Fibroblast of skin of scalp (primary cell): ENCODE measurements at regions not wholly inside any gene's neighbourhood (a gene's known extent, or its start where the extent isn't known, plus 50 kb on each side); places are given as distances from the start of the nearest gene placed in this dataset.
"Not testable (repeated sequence)": the region's sequence is repeated elsewhere in the genome, so short reads cannot be mapped to it uniquely, and the experiment has no call there.

Experiments
- DNase-seq: peaks from one replicate; pipeline ENCODE4 v3.0.0-alpha.2; 2013

DNA sequence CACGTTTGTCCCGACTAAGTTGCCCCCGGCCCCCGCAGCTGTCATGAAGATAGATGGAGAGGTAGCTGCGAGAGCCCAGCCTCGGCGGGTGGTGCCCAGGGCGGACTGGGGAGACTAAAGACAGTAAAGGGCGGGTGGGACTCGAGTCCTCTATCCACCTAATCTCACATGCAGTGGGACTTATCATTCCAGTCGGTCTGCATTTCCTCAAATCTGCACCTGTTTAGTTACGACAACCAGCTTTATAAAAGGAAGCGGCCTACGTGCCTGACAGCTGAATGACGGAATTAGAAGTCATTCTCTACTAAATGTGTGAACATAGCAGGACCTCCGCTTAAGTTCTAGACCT, 109.8 kb upstream of the EGLN3 start:
- no peak for DNase-seq

DNA sequence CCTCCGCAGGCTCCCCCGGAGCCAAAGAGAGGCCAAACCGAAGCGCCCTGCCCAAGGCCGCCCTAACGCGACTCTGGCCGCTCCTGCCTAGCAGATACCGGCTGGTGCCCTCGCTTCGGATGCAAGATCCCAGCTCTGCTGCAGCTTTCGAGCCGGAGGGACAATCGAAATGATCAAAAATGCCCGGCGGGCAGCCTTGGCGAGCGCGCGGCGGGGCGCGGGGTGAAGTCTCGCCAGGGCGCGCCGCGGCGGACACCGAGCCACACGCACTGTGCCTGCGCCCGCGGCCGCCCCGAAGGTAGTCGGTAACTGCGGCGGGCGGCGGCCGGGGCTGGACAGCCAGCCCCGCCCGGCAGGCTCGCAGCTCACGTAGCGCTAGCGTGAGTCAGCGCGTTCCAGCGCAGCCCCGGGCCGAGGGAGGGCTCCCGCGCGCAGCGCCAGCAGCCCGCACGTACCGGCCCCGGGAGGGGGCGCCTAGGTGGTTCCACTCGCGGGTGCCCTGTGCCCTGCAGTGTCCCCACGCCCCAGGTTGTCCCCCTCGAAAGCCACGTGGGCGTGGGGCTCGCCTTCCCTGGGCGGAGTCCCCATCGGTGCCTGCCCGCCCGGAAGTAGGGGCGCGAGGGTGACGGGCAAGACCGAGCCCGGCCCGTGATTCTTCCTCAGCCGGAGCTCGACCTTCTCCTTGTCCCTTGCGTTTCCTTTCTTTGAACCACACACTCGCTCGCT, 109.2 kb upstream of the EGLN3 start:
- peak; percentile 85 for DNase-seq

DNA sequence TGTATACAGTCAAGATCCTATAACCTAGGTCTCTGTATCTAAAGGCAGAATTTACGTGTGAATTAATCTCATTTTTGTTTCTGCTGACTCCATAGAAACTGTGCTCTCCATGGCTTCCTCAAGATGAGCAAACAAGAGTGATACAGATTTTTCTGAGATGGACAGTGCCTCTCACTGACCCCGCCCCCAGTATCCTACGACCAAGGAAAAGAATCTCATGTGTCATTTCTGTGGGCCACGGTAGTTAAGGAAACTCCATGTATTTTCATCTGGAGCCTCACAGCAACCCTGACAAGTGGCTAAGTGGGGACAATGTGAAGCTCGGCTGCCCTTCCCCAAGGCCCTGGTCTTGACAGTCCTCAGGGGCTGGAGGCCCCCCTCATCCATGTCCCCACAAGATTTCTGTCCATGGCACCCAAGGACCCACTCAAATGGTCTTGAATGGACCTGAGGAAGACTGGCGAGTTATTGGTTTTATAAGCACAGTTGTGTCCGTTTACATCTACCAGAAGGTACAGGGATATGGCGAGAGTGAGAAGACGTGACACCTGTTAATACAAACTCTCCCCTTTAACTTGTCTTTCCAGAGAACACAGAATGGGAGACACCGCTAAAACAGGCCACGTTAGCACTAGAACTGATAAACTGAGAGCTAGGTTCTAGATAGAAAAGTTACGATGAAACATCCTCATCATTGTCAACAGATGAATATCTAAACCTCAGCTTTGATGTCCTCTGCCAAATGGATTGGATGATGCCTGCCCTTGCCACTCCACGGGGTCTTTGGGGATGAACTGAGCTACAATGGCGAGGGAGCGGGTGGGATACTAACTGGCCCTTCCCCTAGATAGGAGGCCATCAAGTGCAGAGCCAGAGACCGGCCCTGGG, 108.4 kb upstream of the EGLN3 start:
- DNase-seq, result peak; percentile 20

DNA sequence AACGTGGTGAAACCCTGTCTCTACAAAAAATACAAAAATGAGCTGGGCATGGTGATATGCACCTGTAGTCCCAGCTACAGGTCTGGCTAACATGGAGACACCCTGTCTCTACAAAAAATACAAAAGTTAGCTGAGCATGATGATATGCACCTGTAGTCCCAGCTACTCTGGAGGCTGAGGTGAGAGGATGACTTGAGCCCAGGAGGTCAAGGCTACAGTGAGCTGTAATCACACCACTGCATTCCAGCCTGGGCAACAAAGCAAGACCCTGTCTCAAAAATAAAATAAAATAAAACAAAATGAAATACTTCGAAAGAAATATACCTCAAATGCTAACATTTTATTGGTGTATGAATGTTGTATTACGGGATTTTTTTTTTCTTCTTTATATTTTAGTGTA, 107.6 kb upstream of the EGLN3 start:
- no peak for DNase-seq

DNA sequence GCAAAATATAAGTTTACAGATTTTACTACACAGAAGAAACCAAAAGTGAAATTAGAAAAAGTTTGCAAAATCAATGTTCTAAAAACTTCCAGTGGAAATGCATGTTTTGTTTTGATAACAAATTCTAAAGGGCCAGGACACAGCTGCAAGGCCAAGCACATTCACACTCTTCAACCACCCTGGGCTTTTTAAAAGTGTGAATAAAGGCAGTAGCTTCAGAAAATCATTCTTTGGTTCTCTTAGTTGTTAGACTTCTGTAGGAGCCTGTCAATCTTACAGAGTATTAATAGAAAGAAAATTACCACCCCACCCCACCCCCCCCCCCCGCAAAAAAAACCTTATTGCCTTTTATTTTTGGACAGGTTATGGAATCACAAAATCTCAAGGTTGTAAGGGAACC, 105.2 kb upstream of the EGLN3 start:
- DNase-seq, result no peak

DNA sequence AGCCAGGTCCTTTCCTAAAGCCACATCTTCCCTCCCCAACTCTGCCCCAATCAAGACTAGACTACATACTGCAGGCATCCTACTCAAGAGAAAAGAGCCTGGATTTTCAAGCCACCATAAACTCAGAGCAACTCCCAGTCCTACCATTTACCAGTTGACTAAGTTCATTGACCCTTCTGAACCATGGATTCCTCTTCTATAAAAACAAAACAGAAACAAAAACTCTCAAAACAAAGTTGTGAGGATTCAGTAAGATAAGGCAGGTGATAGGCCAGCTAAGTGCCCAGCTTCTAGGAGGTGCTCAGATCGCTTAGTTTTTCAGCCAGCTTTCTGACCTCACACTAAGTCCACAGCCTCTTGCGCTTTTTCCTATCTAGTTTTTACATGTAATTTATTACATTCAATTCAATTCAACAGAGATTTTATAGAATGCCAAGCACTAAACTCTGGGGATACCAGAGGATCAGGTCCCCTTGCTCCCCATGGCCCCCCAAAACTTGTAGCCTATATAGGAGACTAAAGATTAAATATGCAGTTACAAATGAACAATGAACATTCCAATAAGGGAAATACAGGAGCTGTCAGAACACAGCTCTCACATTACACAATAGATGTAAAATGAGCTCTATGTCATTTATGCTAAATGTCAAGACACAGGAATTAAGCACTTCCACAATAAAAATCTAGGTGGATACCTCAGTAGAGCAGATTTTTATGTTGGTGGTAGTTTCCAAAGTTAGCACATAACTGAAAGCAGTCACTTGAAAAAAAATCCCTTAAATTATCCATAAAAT, 104.5 kb upstream of the EGLN3 start:
- DNase-seq, result no peak

DNA sequence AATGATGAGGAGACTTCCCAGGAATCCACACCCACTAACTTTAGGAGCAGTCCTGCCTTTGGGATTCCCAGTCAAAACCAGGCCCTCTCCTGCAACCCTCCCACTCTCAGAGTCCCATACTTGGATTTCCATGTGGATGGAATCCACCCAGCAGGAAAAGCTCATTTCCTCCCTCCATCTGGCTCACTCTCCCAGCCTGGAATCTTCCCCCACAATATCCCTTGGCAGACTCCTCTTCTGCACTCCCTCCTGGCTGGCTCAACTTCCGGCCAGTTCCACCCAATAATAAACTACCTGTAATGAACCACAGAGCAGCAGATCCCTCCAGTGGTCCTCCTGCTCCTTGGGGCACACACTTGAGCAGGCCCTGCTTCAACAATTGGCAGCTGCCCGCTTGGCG, 102.8 kb upstream of the EGLN3 start:
- peak; percentile 20 for DNase-seq

DNA sequence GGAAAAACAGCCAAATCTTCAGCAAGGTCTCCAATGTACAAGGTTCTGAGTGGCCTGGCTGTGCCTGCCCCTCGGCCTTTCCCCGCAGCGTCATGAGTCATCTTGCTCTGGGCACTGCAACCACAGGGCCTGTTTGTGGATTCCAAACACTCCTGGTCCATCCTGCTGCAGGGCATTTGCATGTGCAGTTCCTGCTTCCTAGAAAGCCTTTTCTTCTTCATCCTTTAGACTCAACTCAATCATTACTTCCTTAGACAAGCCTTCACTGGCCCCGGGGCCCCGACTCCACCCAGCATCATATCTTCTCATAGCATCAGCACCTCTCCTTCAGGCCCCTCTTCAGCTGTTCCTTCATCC, 101.8 kb upstream of the EGLN3 start:
- DNase-seq, result peak; percentile 32

DNA sequence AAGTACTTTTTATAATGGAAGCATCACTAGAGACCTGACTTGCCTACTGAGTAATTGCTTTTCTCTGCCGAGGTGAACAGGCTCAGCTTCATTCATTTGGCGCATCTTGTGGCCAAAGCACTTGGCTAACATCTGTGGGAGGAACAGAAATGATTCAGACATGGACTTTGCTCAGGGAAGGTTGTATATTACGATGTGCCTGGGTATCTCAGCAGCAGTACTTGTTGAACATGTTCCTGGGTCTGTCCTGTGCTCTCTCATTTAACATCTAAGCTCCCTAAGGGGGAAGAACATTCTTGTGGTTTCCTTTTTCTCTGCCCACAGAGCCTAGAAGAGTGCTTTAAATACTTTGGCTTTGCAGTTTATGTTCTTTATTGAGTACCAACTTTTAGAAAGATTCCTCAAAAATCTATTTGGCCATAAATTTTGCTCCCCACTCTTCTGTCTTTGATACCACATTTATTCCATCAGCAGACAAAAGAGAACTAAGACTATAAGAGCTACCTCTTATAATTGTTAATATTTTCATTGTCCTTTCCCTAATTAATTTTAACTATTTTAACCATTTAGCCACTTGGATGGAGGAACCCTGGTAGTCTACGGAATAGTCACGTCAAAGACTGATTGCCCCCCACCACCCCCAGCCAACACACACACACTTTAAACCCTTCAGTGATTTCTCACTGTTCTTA, 101.2 kb upstream of the EGLN3 start:
- peak; percentile 57 for DNase-seq

DNA sequence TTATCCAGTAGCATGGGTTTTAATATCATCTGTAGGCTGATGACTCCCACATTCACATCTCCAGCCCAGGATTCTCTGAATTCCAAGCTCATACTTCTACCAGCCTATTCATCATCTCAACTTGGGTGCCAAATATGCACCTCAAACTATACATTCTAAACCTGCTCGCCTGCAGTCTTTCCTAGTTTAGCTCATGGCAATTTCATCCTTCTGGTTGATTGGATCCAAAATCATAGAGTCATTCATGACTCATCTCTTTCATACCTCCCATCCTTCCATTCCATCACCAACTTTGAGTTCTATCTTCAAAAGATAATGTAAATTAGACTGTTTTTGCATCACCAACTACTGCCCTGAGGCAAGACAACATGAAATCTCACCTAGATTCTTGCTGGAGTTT, 99.7 kb upstream of the EGLN3 start:
- peak; percentile 28 for DNase-seq

DNA sequence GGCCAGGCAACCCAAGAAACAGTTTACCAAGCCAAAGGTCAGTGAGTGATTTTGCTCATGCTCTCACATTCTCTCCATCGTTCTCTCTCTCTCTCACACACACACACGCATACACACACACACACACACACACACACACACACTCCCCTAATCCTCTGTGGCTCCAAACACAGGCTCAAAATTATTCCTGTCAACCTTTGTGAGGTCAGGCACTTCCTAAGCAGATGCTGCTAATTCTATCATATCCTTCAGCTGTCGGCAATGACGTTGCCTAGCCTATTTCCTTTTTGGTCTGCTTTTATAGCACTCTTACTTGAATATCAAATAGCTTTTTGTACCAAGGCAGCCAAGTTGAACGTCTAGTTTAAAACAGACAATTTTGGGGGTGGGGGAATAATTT, 98.9 kb upstream of the EGLN3 start:
- no peak for DNase-seq

DNA sequence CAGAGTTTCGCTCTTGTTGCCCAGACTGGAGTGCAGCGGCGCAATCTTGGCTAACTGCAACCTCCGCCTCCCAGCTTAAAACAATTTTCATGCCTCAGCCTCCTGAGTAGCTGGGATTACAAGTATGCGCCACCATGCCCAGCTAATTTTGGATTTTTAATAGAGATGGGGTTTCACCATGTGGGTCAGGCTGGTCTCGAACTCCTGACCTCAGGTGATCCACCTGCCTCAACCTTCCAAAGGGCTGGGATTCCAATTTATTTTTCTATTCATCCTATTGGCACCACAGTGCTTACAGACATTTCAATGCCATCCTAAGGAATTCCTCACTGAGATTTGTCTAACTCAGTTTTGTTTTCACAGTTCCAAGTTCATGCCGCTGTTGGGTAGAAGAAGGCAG, 98.3 kb upstream of the EGLN3 start:
- not testable (repeated sequence) for DNase-seq

DNA sequence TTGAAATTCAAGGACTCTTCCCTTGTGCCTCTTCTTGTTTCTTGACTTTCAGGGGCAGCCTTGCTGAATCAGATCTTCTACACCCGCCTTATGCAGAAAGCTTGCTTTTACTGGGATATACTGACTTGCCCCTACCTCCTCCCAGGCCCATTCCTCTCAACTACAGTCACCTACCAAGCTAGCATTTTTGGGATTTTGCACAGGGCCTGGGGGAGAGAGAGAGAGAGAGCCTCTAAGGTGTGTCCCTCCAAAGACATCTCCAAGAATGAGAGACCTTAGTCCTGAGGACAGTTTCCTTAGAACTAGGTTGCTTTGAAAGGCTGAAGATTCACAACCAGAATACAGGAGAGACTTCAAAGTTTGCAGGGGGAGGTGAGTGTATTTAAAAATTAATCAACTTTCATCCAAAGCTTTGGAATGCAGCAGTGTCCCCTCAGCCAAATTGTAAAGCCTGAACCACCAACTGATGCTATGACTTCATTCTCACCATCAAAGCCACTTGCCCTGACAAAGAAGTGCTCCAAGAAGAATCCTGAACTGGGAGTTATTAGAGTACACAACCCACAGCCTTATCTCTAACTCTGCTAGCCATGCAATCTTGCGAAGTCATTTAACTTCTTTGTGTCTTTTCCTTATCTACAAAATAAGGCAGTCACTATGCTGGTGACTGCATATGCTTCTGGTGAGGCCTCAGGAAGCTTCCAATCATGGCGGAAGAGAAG, 96.1 kb upstream of the EGLN3 start:
- DNase-seq, result no peak

DNA sequence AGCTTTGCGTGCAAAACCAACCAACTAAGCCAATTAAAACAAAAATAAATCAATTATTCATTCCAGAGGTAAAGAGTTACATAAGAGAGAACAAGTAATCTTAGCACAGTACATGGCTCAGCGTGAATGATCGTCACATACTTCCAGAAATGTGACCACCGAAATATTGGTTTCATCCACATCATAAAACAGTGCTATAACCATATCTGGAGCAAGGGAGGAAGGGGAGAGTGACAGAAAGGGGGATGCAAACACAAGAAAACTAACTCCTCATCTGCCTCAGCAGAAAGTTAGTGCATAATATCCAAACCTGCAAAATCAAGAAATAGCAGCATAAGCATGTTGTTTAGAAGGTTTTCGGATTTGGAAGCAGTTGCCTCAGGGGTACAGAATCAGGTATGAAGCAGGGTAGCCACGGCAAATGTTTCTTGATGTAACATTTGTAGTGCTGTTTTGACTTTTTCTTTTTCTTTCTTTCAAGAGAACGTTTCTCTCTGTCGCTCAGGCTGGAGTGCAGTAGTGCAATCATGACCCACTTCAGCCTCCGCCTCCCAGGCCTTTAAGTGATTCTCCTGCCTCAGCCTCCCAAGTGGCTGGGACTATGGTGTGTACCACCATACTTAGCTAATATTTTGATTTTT, 93.9 kb upstream of the EGLN3 start:
- no peak for DNase-seq

DNA sequence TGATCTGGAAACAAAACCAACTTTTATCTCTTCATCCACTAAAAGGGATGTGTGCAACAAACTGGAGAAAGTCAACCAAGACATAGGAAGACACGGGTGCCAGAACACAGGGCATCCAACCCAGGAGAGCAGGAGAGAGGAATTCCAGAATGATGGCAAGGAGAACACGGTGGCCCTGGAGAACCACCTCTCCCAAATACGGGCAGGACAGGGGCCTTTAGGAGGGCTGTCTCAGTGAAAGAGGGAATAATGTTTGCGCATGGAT, 93.4 kb upstream of the EGLN3 start:
- no peak for DNase-seq

DNA sequence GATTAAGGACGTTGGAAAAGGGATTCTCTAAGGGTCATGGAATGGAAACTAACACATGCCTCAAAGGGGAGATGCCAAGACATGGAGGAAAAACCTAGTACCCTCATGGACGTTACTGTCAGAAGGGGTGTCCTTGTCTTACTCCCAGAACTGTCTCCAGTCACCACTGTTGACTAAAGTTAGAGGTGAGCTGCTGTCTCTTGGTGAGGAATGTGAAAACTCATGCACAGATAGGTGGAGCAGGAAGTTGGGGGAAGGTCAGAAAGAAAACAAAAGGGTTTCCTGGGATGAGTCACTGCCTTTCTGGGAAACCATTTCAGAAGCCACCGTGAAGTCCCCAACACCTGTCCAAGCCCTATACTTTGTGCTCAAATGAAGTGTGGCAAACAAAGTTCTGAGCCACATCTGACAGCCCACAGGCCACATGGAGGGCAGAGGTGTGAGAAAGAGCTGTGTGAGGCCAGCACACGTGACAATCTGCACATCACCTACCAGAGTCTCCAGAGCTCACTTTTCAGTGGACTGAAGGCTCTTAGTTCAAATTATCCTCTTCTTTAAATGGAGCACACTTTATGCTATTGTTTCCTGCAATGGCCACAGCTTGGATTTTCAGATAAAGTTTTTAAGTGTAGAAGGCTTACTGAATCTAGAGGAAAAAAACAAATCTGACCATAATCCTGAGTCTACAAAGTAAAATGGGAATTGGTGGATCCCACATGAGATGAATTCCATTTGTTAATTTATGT, 92.9 kb upstream of the EGLN3 start:
- DNase-seq, result no peak

DNA sequence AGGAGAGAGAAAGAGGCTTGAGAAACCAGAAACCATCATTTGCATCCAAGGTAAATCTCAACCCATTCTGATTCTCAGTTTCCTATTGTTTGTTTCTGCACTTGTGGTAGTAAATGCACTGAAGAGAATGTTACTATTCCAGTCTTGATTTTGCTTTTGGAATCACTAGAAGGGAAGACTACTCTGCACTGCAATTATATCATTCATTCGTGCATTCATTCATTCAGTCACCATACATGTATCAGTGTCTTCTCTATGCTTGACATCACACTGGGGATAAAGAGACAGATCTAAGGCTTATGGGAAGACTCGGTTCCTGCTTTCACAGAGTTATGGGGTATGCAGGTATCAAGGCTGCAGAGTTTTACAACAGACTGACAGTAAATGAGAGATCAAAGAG, 90.3 kb upstream of the EGLN3 start:
- no peak for DNase-seq

DNA sequence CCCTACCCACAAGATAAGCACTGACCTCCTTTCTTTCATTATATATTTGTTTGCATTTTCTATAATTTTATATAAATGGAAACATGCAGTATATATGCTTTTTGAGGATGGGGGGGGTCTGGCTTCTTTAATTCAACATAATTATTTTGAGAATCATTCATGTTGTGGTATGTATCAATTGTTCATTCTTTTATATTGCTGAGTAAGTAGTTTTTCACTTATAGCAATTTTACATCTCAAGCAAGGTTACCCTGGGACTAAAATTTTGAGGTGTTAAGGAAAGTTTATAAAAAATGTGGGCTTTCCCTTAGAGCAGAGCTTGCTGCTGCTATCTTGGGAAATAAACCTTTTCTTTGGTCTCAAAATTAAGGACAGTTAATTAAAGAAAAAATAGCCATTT, 89.9 kb upstream of the EGLN3 start:
- no peak for DNase-seq

DNA sequence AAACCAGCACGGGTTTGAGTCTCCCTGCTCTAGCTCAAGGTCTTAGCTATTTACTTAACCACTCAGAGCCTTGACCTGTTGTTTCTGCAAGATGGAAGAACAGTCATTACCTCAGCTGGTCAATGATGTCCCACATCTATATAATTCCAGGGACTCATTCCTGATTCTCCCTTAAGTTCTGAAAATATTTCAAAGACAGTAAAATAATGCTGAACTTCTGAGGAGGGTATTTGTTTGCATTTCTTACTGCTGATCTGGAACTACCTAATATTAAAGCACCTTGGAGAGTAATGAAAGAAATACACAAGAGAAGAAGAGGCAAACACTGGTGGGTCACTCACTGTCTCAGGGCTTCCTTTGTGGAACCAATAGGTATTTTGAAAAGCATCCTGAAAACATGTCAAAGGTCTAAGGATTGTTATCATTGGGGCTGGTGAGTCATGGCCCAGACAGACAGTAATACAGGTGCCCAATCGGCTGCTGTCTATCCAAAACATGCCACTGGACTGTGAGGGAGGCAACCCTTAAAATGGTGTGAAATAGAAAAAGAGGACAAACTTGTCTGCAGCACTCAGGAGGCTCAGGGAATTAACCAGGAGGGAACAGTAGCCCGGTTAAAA, 88.7 kb upstream of the EGLN3 start:
- no peak for DNase-seq

DNA sequence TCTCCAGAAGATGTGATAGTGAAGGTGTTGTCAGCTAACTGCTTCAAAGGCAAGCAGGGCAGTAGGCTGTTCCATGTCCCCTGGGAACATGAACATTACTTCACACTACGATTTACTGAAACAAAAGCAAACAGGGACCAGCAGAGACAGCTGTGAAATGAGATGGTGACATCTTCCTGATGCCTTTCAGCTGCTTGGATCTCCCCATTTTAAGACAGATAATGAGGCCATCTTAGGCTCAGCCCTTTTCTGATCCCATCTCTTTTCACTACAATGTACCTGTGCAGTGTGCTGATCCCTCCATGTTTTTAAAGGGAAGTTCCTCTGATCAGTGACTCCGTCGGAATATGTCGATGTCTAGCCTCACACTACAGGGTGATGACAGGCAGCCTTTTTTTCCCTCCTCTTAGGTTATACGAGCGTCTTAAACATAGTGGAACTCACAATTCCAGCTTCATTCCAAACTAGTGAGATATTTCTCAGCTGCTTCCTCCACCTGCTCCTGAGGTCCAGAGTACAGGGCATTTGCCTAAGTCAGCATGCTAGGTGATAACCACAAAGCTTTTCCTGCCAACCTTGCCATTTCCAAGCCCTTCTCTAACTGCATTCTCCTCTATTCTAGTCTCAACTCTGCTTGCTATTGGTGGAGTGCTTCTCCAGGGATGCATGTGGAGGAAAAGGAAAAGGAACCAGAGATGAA, 87.6 kb upstream of the EGLN3 start:
- DNase-seq, result no peak
